ENCODE measurements at regions not wholly inside any gene's neighbourhood (a gene's known extent, or its start where the extent isn't known, plus 50 kb on each side); places are given as distances from the start of the nearest gene placed in this dataset.

DNA sequence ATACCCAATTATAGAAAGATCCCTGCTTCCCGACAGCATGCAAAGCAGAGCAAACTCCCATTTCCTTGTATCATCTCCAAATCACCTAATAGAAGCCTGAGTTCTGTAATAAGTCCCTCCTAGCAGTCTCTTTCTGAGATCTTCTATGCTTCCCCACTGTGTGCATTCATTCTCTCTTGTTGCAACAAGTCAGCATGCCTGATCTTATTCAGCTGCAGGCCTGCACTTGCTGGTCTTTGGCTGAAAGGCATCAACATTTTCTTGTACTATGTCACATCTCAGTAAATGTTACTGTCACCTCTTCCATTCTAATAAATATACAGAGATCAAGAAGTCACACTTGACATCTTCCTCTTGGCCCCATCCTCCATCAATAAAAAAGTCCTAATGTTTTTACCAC is 449.9 kb upstream of the MEX3C start:
- Histone ChIP-seq H4K20me1 (ENCODE audit: insufficient read depth) (no peaks in the 10 kb centered on the region), H3K9me3 (no peaks in the 10 kb centered on the region), H3K79me2 (ENCODE audit: insufficient read depth) (no peaks in the 10 kb centered on the region), H3K36me3 (replicated peaks in 1 of 2; ENCODE audit: control insufficient read depth in 1 of 2, insufficient read depth in 2 of 2, low read length in 1 of 2) (no peaks in the 10 kb centered on the region), H3K9me2 (no peaks in the 10 kb centered on the region), H3K27me3 (ENCODE audit: insufficient read depth) (no peaks in the 10 kb centered on the region; the same call in 1 of the 2 replicates), H3K9ac (no peak overlapping the region), H3K4me3 (ENCODE audit: low read depth in 2 of 2, low read length in 1 of 2) (no peak overlapping the region), H3K4me1 (ENCODE audit: control insufficient read depth in 1 of 2, insufficient read depth in 2 of 2, low read depth in 1 of 2, low read length in 1 of 2) (peaks cover 0 to 3% of the 10 kb centered on the region in 2 experiments; a peak in 3 of 4 replicates), H2AFZ (ENCODE audit: low read depth) (no peak overlapping the region), H3K27ac (ENCODE audit: low read depth in 2 of 2, low read length in 1 of 2) (no peak overlapping the region), H3K4me2 (no peak overlapping the region), H3F3A (replicated peaks; ENCODE audit: insufficient read depth) (no peaks in the 10 kb centered on the region)
- DNase-seq: no peak
- 64% methylated on average over 1 of the region's 1 CpG for WGBS (ENCODE audit: low lambda C conversion rate)
- CTCF ChIA-PET: interaction anchor here (1.3 kb wide), 1 partner anchor 26 kb away, joined by 3 read pairs; no protein-coding TSS in a partner anchor
- TF ChIP-seq, protein P1, sequence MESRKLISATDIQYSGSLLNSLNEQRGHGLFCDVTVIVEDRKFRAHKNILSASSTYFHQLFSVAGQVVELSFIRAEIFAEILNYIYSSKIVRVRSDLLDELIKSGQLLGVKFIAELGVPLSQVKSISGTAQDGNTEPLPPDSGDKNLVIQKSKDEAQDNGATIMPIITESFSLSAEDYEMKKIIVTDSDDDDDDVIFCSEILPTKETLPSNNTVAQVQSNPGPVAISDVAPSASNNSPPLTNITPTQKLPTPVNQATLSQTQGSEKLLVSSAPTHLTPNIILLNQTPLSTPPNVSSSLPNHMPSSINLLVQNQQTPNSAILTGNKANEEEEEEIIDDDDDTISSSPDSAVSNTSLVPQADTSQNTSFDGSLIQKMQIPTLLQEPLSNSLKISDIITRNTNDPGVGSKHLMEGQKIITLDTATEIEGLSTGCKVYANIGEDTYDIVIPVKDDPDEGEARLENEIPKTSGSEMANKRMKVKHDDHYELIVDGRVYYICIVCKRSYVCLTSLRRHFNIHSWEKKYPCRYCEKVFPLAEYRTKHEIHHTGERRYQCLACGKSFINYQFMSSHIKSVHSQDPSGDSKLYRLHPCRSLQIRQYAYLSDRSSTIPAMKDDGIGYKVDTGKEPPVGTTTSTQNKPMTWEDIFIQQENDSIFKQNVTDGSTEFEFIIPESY (IDR thresholded peaks at IDR 0.05; ENCODE audit: borderline replicate concordance, low read depth): no peak
- TF ChIP-seq SMC3 (IDR thresholded peaks at IDR 0.05; ENCODE audit: low read depth, low read length) (no peak), EP300 (IDR thresholded peaks at IDR 0.05; ENCODE audit: borderline replicate concordance in 1 of 2, low read depth in 1 of 2, low read length in 1 of 2) (no peak), MEF2A (IDR thresholded peaks at IDR 0.05; ENCODE audit: borderline replicate concordance, low read depth) (no peak), RCOR1 (IDR thresholded peaks at IDR 0.05; ENCODE audit: low read length) (no peak), RXRA (IDR thresholded peaks at IDR 0.05; ENCODE audit: borderline replicate concordance, low read depth) (no peak), YY1 (IDR thresholded peaks at IDR 0.05; ENCODE audit: low read depth) (no peak)
- TF ChIP-seq, protein P2, sequence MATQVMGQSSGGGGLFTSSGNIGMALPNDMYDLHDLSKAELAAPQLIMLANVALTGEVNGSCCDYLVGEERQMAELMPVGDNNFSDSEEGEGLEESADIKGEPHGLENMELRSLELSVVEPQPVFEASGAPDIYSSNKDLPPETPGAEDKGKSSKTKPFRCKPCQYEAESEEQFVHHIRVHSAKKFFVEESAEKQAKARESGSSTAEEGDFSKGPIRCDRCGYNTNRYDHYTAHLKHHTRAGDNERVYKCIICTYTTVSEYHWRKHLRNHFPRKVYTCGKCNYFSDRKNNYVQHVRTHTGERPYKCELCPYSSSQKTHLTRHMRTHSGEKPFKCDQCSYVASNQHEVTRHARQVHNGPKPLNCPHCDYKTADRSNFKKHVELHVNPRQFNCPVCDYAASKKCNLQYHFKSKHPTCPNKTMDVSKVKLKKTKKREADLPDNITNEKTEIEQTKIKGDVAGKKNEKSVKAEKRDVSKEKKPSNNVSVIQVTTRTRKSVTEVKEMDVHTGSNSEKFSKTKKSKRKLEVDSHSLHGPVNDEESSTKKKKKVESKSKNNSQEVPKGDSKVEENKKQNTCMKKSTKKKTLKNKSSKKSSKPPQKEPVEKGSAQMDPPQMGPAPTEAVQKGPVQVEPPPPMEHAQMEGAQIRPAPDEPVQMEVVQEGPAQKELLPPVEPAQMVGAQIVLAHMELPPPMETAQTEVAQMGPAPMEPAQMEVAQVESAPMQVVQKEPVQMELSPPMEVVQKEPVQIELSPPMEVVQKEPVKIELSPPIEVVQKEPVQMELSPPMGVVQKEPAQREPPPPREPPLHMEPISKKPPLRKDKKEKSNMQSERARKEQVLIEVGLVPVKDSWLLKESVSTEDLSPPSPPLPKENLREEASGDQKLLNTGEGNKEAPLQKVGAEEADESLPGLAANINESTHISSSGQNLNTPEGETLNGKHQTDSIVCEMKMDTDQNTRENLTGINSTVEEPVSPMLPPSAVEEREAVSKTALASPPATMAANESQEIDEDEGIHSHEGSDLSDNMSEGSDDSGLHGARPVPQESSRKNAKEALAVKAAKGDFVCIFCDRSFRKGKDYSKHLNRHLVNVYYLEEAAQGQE (IDR thresholded peaks at IDR 0.05; ENCODE audit: low read depth, low read length): no peak
- POLR2A ChIA-PET: no interaction called here

- 12% methylated on average over 2 of the region's 2 CpGs for WGBS (ENCODE audit: low lambda C conversion rate)
- H3K4me3 ChIP-seq (ENCODE audit: low read depth in 2 of 2, low read length in 1 of 2): no peak overlapping the region
- no peak overlapping the region for H3K9ac ChIP-seq
- H3K4me1 ChIP-seq (ENCODE audit: control insufficient read depth in 1 of 2, insufficient read depth in 2 of 2, low read depth in 1 of 2, low read length in 1 of 2): peaks cover 0 to 1% of the 10 kb centered on the region in 2 experiments; a peak in 3 of 4 replicates
- TF ChIP-seq CTCF (IDR thresholded peaks at IDR 0.05) (no peak), FOSL2 (IDR thresholded peaks at IDR 0.05; ENCODE audit: borderline replicate concordance, low read depth) (no peak), FOXM1 (IDR thresholded peaks at IDR 0.05; ENCODE audit: low read depth) (no peak), SMC3 (IDR thresholded peaks at IDR 0.05; ENCODE audit: low read depth, low read length) (no peak), TEAD4 (IDR thresholded peaks at IDR 0.05; ENCODE audit: borderline replicate concordance, insufficient read depth) (no peak), RAD21 (IDR thresholded peaks at IDR 0.05; ENCODE audit: low read length) (no peak), RFX5 (IDR thresholded peaks at IDR 0.05; ENCODE audit: low read length) (no peak)
- TF ChIP-seq, protein P2 (IDR thresholded peaks at IDR 0.05; ENCODE audit: low read depth, low read length): no peak
- no peaks in the 10 kb centered on the region; the same call in 1 of the 2 replicates for H3K27me3 ChIP-seq (ENCODE audit: insufficient read depth)
- POLR2A ChIA-PET: no interaction called here
- CTCF ChIA-PET: interaction anchor here (2.6 kb wide), 1 partner anchor 27 kb away, joined by 13 read pairs; no protein-coding TSS in a partner anchor
- H3K4me2 ChIP-seq: no peak overlapping the region
- H3K36me3 ChIP-seq (replicated peaks in 1 of 2; ENCODE audit: control insufficient read depth in 1 of 2, insufficient read depth in 2 of 2, low read length in 1 of 2): no peaks in the 10 kb centered on the region
- no peaks in the 10 kb centered on the region for H3K79me2 ChIP-seq (ENCODE audit: insufficient read depth)
- no peaks in the 10 kb centered on the region for H3K9me2 ChIP-seq
- H3K9me3 ChIP-seq: no peaks in the 10 kb centered on the region
- H3K27ac ChIP-seq (ENCODE audit: low read depth in 2 of 2, low read length in 1 of 2): no peak overlapping the region
- H4K20me1 ChIP-seq (ENCODE audit: insufficient read depth): no peaks in the 10 kb centered on the region
- H2AFZ ChIP-seq (ENCODE audit: low read depth): no peak overlapping the region
- H3F3A ChIP-seq (replicated peaks; ENCODE audit: insufficient read depth): no peaks in the 10 kb centered on the region
- no peak for DNase-seq
Observed at GRCh38 chr18:51647942-51648341, 450.5 kb upstream of the MEX3C start.

All from SK-N-SH (cell line).